ENCODE measurements at regions not wholly inside any gene's neighbourhood (a gene's known extent, or its start where the extent isn't known, plus 50 kb on each side); places are given as distances from the start of the nearest gene placed in this dataset.

DNA sequence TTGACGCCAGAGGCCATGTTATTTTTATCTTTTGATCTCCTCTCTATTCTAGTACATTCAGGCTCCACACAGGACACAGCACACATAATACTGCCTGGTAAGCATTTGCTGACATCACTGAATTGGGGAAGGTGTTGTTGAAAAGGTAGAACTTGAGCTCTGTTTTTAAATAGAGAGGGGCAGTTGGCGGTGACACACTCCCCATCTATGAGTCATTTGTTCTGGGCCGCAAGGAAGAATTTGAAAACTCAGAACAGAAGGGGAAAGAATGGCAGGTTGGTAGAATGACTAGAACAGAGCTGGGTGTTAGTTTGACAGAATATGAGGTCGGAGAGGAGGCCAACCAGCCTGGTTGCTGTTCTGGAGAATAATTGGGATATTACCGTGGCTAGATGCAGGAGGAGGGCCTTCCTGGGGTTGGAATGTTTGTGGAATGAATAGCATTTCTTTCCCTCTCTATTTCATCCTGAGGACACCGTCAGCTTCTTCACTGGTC lies 52.1 kb upstream of the ERRFI1 start:
- no peak for DNase-seq (ENCODE audit: low spot score)
- TF ChIP-seq RAD21 (IDR thresholded peaks at IDR 0.05) = no peak
- no peak for TF ChIP-seq GABPA (IDR thresholded peaks at IDR 0.05 in 1 of 2, conservative IDR thresholded peaks at IDR 0.05 in 1 of 2)
- TF ChIP-seq, protein P1, sequence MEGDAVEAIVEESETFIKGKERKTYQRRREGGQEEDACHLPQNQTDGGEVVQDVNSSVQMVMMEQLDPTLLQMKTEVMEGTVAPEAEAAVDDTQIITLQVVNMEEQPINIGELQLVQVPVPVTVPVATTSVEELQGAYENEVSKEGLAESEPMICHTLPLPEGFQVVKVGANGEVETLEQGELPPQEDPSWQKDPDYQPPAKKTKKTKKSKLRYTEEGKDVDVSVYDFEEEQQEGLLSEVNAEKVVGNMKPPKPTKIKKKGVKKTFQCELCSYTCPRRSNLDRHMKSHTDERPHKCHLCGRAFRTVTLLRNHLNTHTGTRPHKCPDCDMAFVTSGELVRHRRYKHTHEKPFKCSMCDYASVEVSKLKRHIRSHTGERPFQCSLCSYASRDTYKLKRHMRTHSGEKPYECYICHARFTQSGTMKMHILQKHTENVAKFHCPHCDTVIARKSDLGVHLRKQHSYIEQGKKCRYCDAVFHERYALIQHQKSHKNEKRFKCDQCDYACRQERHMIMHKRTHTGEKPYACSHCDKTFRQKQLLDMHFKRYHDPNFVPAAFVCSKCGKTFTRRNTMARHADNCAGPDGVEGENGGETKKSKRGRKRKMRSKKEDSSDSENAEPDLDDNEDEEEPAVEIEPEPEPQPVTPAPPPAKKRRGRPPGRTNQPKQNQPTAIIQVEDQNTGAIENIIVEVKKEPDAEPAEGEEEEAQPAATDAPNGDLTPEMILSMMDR (IDR thresholded peaks at IDR 0.05; ENCODE audit: low read depth, low read length, missing input control) = no peak
- no peak for TF ChIP-seq NR2F2 (IDR thresholded peaks at IDR 0.05)
- TF ChIP-seq HNF4G (IDR thresholded peaks at IDR 0.05) = no peak
- no peak for TF ChIP-seq RXRA (IDR thresholded peaks at IDR 0.05)
- no peak for TF ChIP-seq FOXA1 (IDR thresholded peaks at IDR 0.05)
- TF ChIP-seq TAF1 (conservative IDR thresholded peaks at IDR 0.05) = no peak
- no peak for TF ChIP-seq HNF4A (conservative IDR thresholded peaks at IDR 0.05)
- TF ChIP-seq, protein P2, sequence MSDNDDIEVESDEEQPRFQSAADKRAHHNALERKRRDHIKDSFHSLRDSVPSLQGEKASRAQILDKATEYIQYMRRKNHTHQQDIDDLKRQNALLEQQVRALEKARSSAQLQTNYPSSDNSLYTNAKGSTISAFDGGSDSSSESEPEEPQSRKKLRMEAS (IDR thresholded peaks at IDR 0.05) = no peak
- TF ChIP-seq ATF3 (IDR thresholded peaks at IDR 0.05) = no peak
- TF ChIP-seq, protein P3, sequence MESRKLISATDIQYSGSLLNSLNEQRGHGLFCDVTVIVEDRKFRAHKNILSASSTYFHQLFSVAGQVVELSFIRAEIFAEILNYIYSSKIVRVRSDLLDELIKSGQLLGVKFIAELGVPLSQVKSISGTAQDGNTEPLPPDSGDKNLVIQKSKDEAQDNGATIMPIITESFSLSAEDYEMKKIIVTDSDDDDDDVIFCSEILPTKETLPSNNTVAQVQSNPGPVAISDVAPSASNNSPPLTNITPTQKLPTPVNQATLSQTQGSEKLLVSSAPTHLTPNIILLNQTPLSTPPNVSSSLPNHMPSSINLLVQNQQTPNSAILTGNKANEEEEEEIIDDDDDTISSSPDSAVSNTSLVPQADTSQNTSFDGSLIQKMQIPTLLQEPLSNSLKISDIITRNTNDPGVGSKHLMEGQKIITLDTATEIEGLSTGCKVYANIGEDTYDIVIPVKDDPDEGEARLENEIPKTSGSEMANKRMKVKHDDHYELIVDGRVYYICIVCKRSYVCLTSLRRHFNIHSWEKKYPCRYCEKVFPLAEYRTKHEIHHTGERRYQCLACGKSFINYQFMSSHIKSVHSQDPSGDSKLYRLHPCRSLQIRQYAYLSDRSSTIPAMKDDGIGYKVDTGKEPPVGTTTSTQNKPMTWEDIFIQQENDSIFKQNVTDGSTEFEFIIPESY (IDR thresholded peaks at IDR 0.05) = no peak
- no peak for TF ChIP-seq EGR1 (IDR thresholded peaks at IDR 0.05; ENCODE audit: low read depth in 2 of 2)
- TF ChIP-seq FOXA2 (IDR thresholded peaks at IDR 0.05) = no peak
- TF ChIP-seq YY1 (IDR thresholded peaks at IDR 0.05) = no peak
- TF ChIP-seq REST (IDR thresholded peaks at IDR 0.05) = no peak
- no peak for TF ChIP-seq JUND (IDR thresholded peaks at IDR 0.05)
- TF ChIP-seq SP1 (IDR thresholded peaks at IDR 0.05) = no peak
- H3K9ac ChIP-seq (ENCODE audit: low read depth in 1 of 2, low read length in 2 of 2) = no peak overlapping the region

More for the DNA sequence above, 52.1 kb upstream of the ERRFI1 start:
- Histone ChIP-seq H3K4me1 (ENCODE audit: control insufficient read depth in 4 of 4, insufficient read depth in 4 of 4, low read length in 3 of 4) (peaks cover 0 to under 1% (median 0%) of the 10 kb centered on the region in 4 donors), H3K27ac (ENCODE audit: low read depth in 1 of 2, low read length in 2 of 2) (no peak overlapping the region), H3K36me3 (ENCODE audit: control insufficient read depth in 4 of 4, insufficient read depth in 3 of 4, low read depth in 1 of 4, low read length in 3 of 4) (no peaks in the 10 kb centered on the region), H3K9me3 (ENCODE audit: control insufficient read depth in 4 of 4, low read length in 3 of 4) (no peaks in the 10 kb centered on the region), H3K27me3 (ENCODE audit: control insufficient read depth in 4 of 4, insufficient read depth in 4 of 4, low read length in 3 of 4) (no peaks in the 10 kb centered on the region), H3K4me3 (ENCODE audit: low read depth in 1 of 3, low read length in 3 of 3) (no peak overlapping the region)
- WGBS = 91% methylated on average over 6 of the region's 6 CpGs
